ENCODE measurements at regions not wholly inside any gene's neighbourhood (a gene's known extent, or its start where the extent isn't known, plus 50 kb on each side); places are given as distances from the start of the nearest gene placed in this dataset.

- TF ChIP-seq POLR2A (IDR thresholded peaks at IDR 0.05) (no peak), CTCF (IDR thresholded peaks at IDR 0.05) (no peak)
These were observed 124.9 kb upstream of the TLE3 start for GRCh38 chr15:70222606-70223005.
